Right atrium auricular region (tissue), 2 donors: ENCODE measurements at regions not wholly inside any gene's neighbourhood (a gene's known extent, or its start where the extent isn't known, plus 50 kb on each side); places are given as distances from the start of the nearest gene placed in this dataset.

Experiments used
- DNase-seq: peaks from one replicate; pipeline ENCODE4 v3.0.0-alpha.2; 2019; ENCODE audit warnings: low spot score
- H3K27ac ChIP-seq, 2 donors: fragments of 200-600 bp; sonication (generic); 1 replicate in 1 of 2; 2 replicates in 1 of 2; pipeline ENCODE4 v1.5.1; 2016 to 2019
- H3K27me3 ChIP-seq, 2 donors: fragments of 200-600 bp; sonication (generic); one replicate each; pipeline versions ENCODE4 v1.5.1 to v1.6.0; 2017 to 2019
- H3K36me3 ChIP-seq: fragments of 200-600 bp; sonication (generic); one replicate; pipeline ENCODE4 v1.5.1; 2016
- H3K4me1 ChIP-seq, 2 donors: fragments of 200-600 bp; sonication (generic); one replicate each; pipeline versions ENCODE4 v1.5.1 to v1.6.0; 2017 to 2019
- H3K4me3 ChIP-seq, 2 donors: fragments of 200-600 bp; sonication (generic); 1 replicate in 1 of 2; 2 replicates in 1 of 2; pipeline ENCODE4 v1.5.1; 2017 to 2019; ENCODE audit warnings: mild to moderate bottlenecking in 1 of 2, moderate library complexity in 1 of 2
- H3K9me3 ChIP-seq, 2 donors: fragments of 200-600 bp; sonication (generic); one replicate each; pipeline ENCODE4 v1.5.1; 2019
- CTCF ChIP-seq, 2 donors: fragments of 200-600 bp; sonication (generic); IDR thresholded peaks; one replicate each; pipeline ENCODE4 v1.5.1; 2019; ENCODE audit warnings: antibody characterized with exemption in 2 of 2

- no peak for DNase-seq
- no peak overlapping the region for H3K4me3 ChIP-seq
- H3K9me3 ChIP-seq: no peaks in the 10 kb centered on the region
- H3K27ac ChIP-seq: no peak overlapping the region
- H3K4me1 ChIP-seq: peaks cover 0 to 40% of the 10 kb centered on the region in 2 donors
- no peaks in the 10 kb centered on the region for H3K27me3 ChIP-seq
- no peaks in the 10 kb centered on the region for H3K36me3 ChIP-seq
- no peak for TF ChIP-seq CTCF (IDR thresholded peaks at IDR 0.05)
Observed at GRCh38 chr11:130776061-130776419, 140.2 kb downstream of the SNX19 start.

GRCh38 chr11:130778026-130778425, 138.3 kb downstream of the SNX19 start:
- Histone ChIP-seq H3K27ac (no peak overlapping the region), H3K4me3 (no peak overlapping the region), H3K27me3 (no peaks in the 10 kb centered on the region), H3K36me3 (no peaks in the 10 kb centered on the region), H3K4me1 (peaks cover 0 to 37% of the 10 kb centered on the region in 2 donors), H3K9me3 (no peaks in the 10 kb centered on the region)
- no peak for TF ChIP-seq CTCF (IDR thresholded peaks at IDR 0.05)
- DNase-seq: no peak

- no peak for DNase-seq
- no peaks in the 10 kb centered on the region for H3K9me3 ChIP-seq
- peaks cover 0 to 41% of the 10 kb centered on the region in 2 donors for H3K4me1 ChIP-seq
- H3K27me3 ChIP-seq: no peaks in the 10 kb centered on the region
- no peaks in the 10 kb centered on the region for H3K36me3 ChIP-seq
- no peak overlapping the region for H3K4me3 ChIP-seq
- no peak for TF ChIP-seq CTCF (IDR thresholded peaks at IDR 0.05)
- H3K27ac ChIP-seq: no peak overlapping the region
Observed at GRCh38 chr11:130778705-130779104, 137.6 kb downstream of the SNX19 start.

- H3K4me1 ChIP-seq: peaks cover 0 to 38% of the 10 kb centered on the region in 2 donors
- no peaks in the 10 kb centered on the region for H3K27me3 ChIP-seq
- no peak for DNase-seq
- no peak for TF ChIP-seq CTCF (IDR thresholded peaks at IDR 0.05)
- no peaks in the 10 kb centered on the region for H3K9me3 ChIP-seq
- no peaks in the 10 kb centered on the region for H3K36me3 ChIP-seq
- no peak overlapping the region for H3K27ac ChIP-seq
- H3K4me3 ChIP-seq: no peak overlapping the region
Observed at GRCh38 chr11:130779267-130779666, 137.0 kb downstream of the SNX19 start.

GRCh38 chr11:130779943-130780342, 136.3 kb downstream of the SNX19 start:
- DNase-seq: no peak
- Histone ChIP-seq H3K27ac (no peak overlapping the region), H3K36me3 (no peaks in the 10 kb centered on the region), H3K9me3 (no peaks in the 10 kb centered on the region), H3K27me3 (no peaks in the 10 kb centered on the region), H3K4me3 (no peak overlapping the region), H3K4me1 (peaks cover 0 to 31% of the 10 kb centered on the region in 2 donors)
- TF ChIP-seq CTCF (IDR thresholded peaks at IDR 0.05): no peak

- no peak overlapping the region for H3K27ac ChIP-seq
- no peaks in the 10 kb centered on the region for H3K36me3 ChIP-seq
- no peaks in the 10 kb centered on the region for H3K9me3 ChIP-seq
- no peak for DNase-seq
- no peaks in the 10 kb centered on the region for H3K27me3 ChIP-seq
- H3K4me1 ChIP-seq: peaks cover 0 to 26% of the 10 kb centered on the region in 2 donors
- no peak for TF ChIP-seq CTCF (IDR thresholded peaks at IDR 0.05)
- H3K4me3 ChIP-seq: no peak overlapping the region
Observed at GRCh38 chr11:130780437-130780836, 135.8 kb downstream of the SNX19 start.
